Naive thymus-derived CD4-positive, alpha-beta T cell (primary cell): ENCODE measurements at regions not wholly inside any gene's neighbourhood (a gene's known extent, or its start where the extent isn't known, plus 50 kb on each side); places are given as distances from the start of the nearest gene placed in this dataset.
"Not testable (repeated sequence)": the region's sequence is repeated elsewhere in the genome, so short reads cannot be mapped to it uniquely, and the experiment has no call there.

Experiments
- ATAC-seq: fragments of 150-1000 bp; cut with Tn5 transposase; 2 replicates; pipeline ENCODE4 v1.10.0; 2021; ENCODE audit warnings: mild to moderate bottlenecking, moderate library complexity
- CTCF ChIA-PET: fragments of 350-600 bp; sonication (Branson Sonifier 250); formaldehyde crosslinking; loops from one replicate; lab custom pipeline; 2021; ENCODE audit warnings: antibody characterized with exemption; lab: Charles Lee
- POLR2A ChIA-PET: fragments of 350-600 bp; sonication (Branson Sonifier 250); formaldehyde crosslinking; loops from one replicate; lab custom pipeline; 2021; ENCODE audit warnings: antibody characterized with exemption, inconsistent platforms; lab: Charles Lee
- DNase-seq, 9 donors: peaks; one replicate each; pipeline versions ENCODE4 v3.0.0 to v3.0.0-alpha.2; 2020 to 2022; ENCODE audit warnings: mixed read lengths in 1 of 9
- H3K27ac ChIP-seq: one replicate; pipeline ENCODE4 v1.7.0; 2013; ENCODE audit warnings: mild to moderate bottlenecking, low read depth, low read length, moderate library complexity
- H3K27me3 ChIP-seq, 2 donors: one replicate each; pipeline ENCODE4 v1.7.0; 2013; ENCODE audit warnings: low read length in 2 of 2, mild to moderate bottlenecking in 2 of 2, moderate library complexity in 2 of 2; ENCODE audit not compliant: control insufficient read depth in 2 of 2, insufficient read depth in 2 of 2
- H3K36me3 ChIP-seq, 3 experiments: 1 replicate in 2 of 3; 2 replicates in 1 of 3; pipeline ENCODE4 v1.7.0; 2013; ENCODE audit warnings: low read length in 3 of 3, mild to moderate bottlenecking in 3 of 3, moderate library complexity in 1 of 3; ENCODE audit not compliant: insufficient read depth in 3 of 3, control insufficient read depth in 2 of 3
- H3K4me1 ChIP-seq, 2 donors: one replicate each; pipeline ENCODE4 v1.7.0; 2013; ENCODE audit warnings: low read length in 2 of 2, mild to moderate bottlenecking in 2 of 2, moderate library complexity in 1 of 2; ENCODE audit not compliant: control insufficient read depth in 2 of 2, insufficient read depth in 2 of 2
- H3K4me3 ChIP-seq: 2 replicates; pipeline ENCODE4 v1.7.0; 2013; ENCODE audit warnings: mild to moderate bottlenecking, low read length
- H3K9me3 ChIP-seq, 3 experiments: 1 replicate in 2 of 3; 2 replicates in 1 of 3; pipeline ENCODE4 v1.7.0; 2013; ENCODE audit warnings: low read length in 3 of 3; ENCODE audit not compliant: control insufficient read depth in 2 of 3
- H3K27ac Mint-ChIP-seq, 9 donors: one replicate each; pipeline ENCODE4 v1.8.0; 2020 to 2022; ENCODE audit warnings: mixed read lengths in 9 of 9, mild to moderate bottlenecking in 8 of 9, moderate library complexity in 5 of 9, inconsistent platforms in 2 of 9
- H3K27me3 Mint-ChIP-seq, 5 donors: one replicate each; pipeline ENCODE4 v1.8.0; 2021 to 2022; ENCODE audit warnings: mixed read lengths in 5 of 5, mild to moderate bottlenecking in 1 of 5
- H3K36me3 Mint-ChIP-seq, 5 donors: one replicate each; pipeline ENCODE4 v1.8.0; 2020 to 2022; ENCODE audit warnings: mixed read lengths in 5 of 5, mild to moderate bottlenecking in 3 of 5, inconsistent platforms in 1 of 5
- H3K4me1 Mint-ChIP-seq, 7 donors: one replicate each; pipeline ENCODE4 v1.8.0; 2020 to 2022; ENCODE audit warnings: mixed read lengths in 7 of 7, mild to moderate bottlenecking in 3 of 7, inconsistent platforms in 1 of 7
- H3K4me3 Mint-ChIP-seq, 10 donors: one replicate each; pipeline ENCODE4 v1.8.0; 2020 to 2022; ENCODE audit warnings: mild to moderate bottlenecking in 10 of 10, mixed read lengths in 10 of 10, moderate library complexity in 6 of 10, inconsistent platforms in 2 of 10
- H3K9me3 Mint-ChIP-seq, 11 donors: one replicate each; pipeline ENCODE4 v1.8.0; 2020 to 2022; ENCODE audit warnings: mixed read lengths in 11 of 11, mild to moderate bottlenecking in 4 of 11, inconsistent platforms in 1 of 11, moderate library complexity in 1 of 11
- intact Hi-C, 2 donors: fragments of 100-400 bp; cut with micrococcal nuclease; formaldehyde crosslinking; loops; one replicate each; pipeline ENCODE4 v1.15.1; 2023

DNA sequence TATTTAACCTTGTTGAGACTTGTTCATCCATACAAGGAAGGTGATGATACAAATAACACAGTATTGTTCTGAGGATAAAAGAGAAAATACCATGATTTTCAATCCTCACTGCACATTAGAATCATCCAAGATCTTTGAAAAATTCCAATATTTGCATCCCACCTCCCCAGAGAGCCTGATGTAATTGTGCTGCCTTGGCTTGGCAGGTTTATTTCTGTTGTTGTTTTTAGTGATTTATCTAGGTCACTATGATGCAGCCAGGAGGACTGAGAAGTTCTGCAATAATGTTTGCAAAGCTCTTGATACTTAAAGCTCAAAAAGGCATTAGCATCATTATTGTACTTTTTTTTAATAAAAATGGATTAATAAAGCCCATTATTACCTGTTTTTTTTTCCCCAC is 67.0 kb upstream of the NMUR2 start:
- ChIA-PET CTCF (no interaction called here), POLR2A (no interaction called here)
- Mint-ChIP-seq H3K27me3 (peaks cover 3 to 40% (median 12%) of the 10 kb centered on the region in 5 donors), H3K9me3 (peaks cover 0 to 1% (median 0%) of the 10 kb centered on the region in 11 donors), H3K4me1 (no peaks in the 10 kb centered on the region), H3K36me3 (no peaks in the 10 kb centered on the region), H3K4me3 (no peak overlapping the region), H3K27ac (no peak overlapping the region)
- no peak overlapping the region for H3K27ac ChIP-seq
- intact Hi-C loops: no loop called here
- no peaks in the 10 kb centered on the region for H3K36me3 ChIP-seq
- ATAC-seq (no peak), DNase-seq (no peak)
- no peak overlapping the region for H3K4me3 ChIP-seq
- H3K27me3 ChIP-seq: no peaks in the 10 kb centered on the region
- H3K9me3 ChIP-seq: no peaks in the 10 kb centered on the region
- no peaks in the 10 kb centered on the region for H3K4me1 ChIP-seq

DNA sequence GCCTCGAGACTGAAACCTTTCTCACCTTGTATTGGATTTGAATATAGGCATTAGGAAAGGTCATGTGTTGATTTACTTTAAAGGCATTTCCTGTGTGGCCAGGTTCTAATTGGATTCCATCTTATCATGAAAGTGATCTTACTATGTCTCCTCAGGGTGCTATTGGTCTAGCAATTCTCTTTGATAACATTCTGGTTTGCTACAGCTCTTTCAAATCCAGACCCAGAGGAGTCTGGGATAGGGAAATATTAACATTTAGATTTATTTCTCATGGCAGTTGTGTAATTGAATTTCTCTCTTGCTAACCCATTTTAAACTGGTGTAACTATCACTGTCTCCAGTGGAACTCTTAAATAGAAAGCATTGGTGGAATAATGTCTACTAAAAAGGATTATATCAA is 69.9 kb upstream of the NMUR2 start:
- H3K4me1 Mint-ChIP-seq: no peaks in the 10 kb centered on the region
- ATAC-seq (no peak), DNase-seq (no peak)
- Histone ChIP-seq H3K4me3 (no peak overlapping the region), H3K4me1 (no peaks in the 10 kb centered on the region), H3K9me3 (no peaks in the 10 kb centered on the region), H3K27ac (no peak overlapping the region), H3K27me3 (no peaks in the 10 kb centered on the region), H3K36me3 (no peaks in the 10 kb centered on the region)
- H3K9me3 Mint-ChIP-seq: peaks cover 0 to 3% (median 0%) of the 10 kb centered on the region in 11 donors
- H3K36me3 Mint-ChIP-seq: no peaks in the 10 kb centered on the region
- CTCF ChIA-PET: no interaction called here
- H3K27ac Mint-ChIP-seq: no peak overlapping the region
- no peak overlapping the region for H3K4me3 Mint-ChIP-seq
- POLR2A ChIA-PET: interaction anchor here (0.6 kb wide), 1 partner anchor 40 kb away, joined by 3 read pairs; no protein-coding TSS in a partner anchor
- intact Hi-C loops: no loop called here
- H3K27me3 Mint-ChIP-seq: peaks cover 3 to 35% (median 14%) of the 10 kb centered on the region in 5 donors

DNA sequence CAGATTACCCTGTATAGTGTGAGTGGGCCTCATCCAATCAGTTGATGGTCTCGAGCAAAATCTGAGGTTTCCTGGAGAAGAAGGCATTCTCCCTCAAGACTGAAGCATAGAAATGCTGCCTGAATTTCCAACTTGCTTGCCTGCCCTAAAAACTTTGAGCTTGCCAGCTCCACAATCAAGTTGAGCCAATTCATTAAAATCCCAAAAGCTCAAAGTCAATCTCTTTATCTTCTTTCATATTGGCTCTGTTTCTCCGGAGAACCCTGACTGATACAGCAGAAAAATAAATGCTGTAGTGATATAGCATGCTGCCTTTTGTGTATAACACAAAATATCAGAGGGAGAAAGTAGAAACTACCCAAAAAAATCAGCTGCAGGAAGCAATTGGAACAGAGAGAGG is 72.5 kb upstream of the NMUR2 start:
- no peak overlapping the region for H3K27ac Mint-ChIP-seq
- H3K27me3 ChIP-seq: no peaks in the 10 kb centered on the region
- H3K4me1 ChIP-seq: no peaks in the 10 kb centered on the region
- H3K36me3 Mint-ChIP-seq: peaks cover 0 to 4% (median 0%) of the 10 kb centered on the region in 5 donors
- no peak overlapping the region for H3K27ac ChIP-seq
- ATAC-seq (no peak), DNase-seq (no peak)
- no peak overlapping the region for H3K4me3 ChIP-seq
- H3K27me3 Mint-ChIP-seq: peaks cover 3 to 36% (median 10%) of the 10 kb centered on the region in 5 donors
- H3K4me1 Mint-ChIP-seq: no peaks in the 10 kb centered on the region
- peaks cover 0 to 12% (median 6%) of the 10 kb centered on the region in 11 donors for H3K9me3 Mint-ChIP-seq
- POLR2A ChIA-PET: no interaction called here
- CTCF ChIA-PET: no interaction called here
- H3K9me3 ChIP-seq: no peaks in the 10 kb centered on the region
- intact Hi-C loops: no loop called here
- H3K36me3 ChIP-seq: no peaks in the 10 kb centered on the region
- no peak overlapping the region for H3K4me3 Mint-ChIP-seq

DNA sequence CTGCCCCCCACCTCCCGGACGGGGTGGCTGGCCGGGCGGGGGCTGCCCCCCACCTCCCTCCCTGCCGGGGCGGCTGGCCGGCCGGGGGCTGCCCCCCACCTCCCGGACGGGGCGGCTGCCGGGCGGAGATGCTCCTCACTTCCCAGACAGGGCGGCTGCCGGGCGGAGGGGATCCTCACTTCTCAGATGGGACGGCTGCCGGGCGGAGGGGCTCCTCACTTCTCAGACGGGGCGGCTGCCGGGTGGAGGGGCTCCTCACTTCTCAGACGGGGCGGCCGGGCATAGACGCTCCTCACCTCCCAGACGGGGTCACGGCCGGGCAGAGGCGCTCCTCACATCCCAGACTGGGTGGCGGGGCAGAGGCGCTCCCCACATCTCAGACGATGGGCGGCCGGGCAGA is 74.8 kb upstream of the NMUR2 start:
- Mint-ChIP-seq H3K27me3 (peaks cover 3 to 34% (median 12%) of the 10 kb centered on the region in 5 donors), H3K9me3 (peaks cover 0 to 16% (median 6%) of the 10 kb centered on the region in 11 donors)
- H3K36me3 Mint-ChIP-seq, H3K27ac Mint-ChIP-seq, H3K4me1 Mint-ChIP-seq, H3K4me3 ChIP-seq, DNase-seq, POLR2A ChIA-PET, H3K27ac ChIP-seq, CTCF ChIA-PET, H3K4me1 ChIP-seq, H3K36me3 ChIP-seq, H3K4me3 Mint-ChIP-seq, ATAC-seq, H3K27me3 ChIP-seq, intact Hi-C loops, H3K9me3 ChIP-seq: not testable (repeated sequence)

DNA sequence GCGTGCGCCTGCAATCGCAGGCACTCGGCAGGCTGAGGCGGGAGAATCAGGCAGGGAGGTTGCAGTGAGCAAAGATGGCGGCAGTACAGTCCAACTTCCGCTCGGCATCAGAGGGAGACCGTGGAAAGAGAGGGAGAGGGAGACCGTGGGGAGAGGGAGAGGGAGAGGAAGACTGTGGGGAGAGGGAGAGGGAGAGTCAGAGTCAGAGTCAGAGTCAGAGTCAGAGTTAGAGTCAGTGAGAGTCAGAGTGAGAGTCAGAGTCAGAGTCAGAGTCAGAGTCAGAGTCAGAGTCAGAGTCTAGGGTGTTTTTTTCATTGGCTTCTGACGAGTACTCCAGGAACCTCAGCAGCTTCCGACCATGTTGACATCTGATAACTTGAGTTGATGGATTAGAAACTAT is 75.6 kb upstream of the NMUR2 start:
- H3K4me1 ChIP-seq, CTCF ChIA-PET, H3K36me3 ChIP-seq, POLR2A ChIA-PET, H3K27ac Mint-ChIP-seq, ATAC-seq, H3K4me1 Mint-ChIP-seq, H3K27ac ChIP-seq, DNase-seq, intact Hi-C loops, H3K9me3 ChIP-seq, H3K27me3 ChIP-seq, H3K36me3 Mint-ChIP-seq, H3K4me3 ChIP-seq, H3K4me3 Mint-ChIP-seq: not testable (repeated sequence)
- H3K9me3 Mint-ChIP-seq: peaks cover 0 to 16% (median 6%) of the 10 kb centered on the region in 11 donors
- H3K27me3 Mint-ChIP-seq: peaks cover 0 to 26% (median 12%) of the 10 kb centered on the region in 5 donors

DNA sequence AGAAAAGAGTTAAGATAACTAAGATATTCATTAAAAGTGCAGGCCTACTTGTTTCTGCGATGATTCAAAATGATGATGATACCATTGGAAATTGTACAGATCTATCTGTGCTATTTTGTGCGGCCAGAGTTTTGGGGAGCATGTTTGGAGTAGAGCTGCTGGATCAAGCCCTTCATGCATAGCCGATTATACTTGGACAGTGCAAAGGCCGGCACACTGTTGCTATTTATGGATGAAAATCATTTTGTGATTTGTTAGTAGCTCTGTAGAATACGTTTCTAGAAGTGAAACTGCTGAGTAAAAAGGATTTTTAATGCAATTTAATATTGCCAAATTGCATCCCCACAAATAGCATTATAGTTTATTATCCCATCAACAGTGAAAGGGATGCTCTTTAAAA is 82.1 kb upstream of the NMUR2 start:
- Mint-ChIP-seq H3K36me3 (no peaks in the 10 kb centered on the region), H3K4me3 (no peak overlapping the region), H3K27me3 (peaks cover 0 to 7% (median 5%) of the 10 kb centered on the region in 5 donors), H3K4me1 (peaks cover 0 to 2% (median 0%) of the 10 kb centered on the region in 7 donors), H3K27ac (no peak overlapping the region), H3K9me3 (peaks cover 0 to 5% (median 0%) of the 10 kb centered on the region in 11 donors)
- POLR2A ChIA-PET: no interaction called here
- H3K27me3 ChIP-seq: no peaks in the 10 kb centered on the region
- DNase-seq (no peak), ATAC-seq (no peak)
- no peak overlapping the region for H3K27ac ChIP-seq
- intact Hi-C loops: no loop called here
- no peaks in the 10 kb centered on the region for H3K9me3 ChIP-seq
- no peak overlapping the region for H3K4me3 ChIP-seq
- no peaks in the 10 kb centered on the region for H3K4me1 ChIP-seq
- CTCF ChIA-PET: no interaction called here
- H3K36me3 ChIP-seq: no peaks in the 10 kb centered on the region

DNA sequence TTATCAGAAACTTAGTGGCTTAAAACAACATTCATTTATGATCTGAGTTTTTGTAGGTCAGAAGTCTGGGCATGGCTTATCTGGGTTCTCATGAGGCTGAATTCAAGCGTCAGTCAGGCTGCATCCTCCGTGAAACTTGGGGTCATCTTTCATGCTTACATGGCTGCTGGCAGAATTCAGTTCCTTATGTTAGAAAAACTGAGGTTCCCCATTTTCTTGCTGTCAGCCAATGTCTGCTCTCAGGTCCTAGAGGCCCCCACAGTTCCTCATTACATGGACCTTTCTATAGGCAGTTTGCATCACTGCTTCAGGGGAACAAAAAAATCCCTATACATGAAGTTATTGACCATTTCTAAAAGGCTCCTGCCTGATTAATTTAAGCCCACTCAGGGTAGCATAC is 83.8 kb upstream of the NMUR2 start:
- H3K4me1 Mint-ChIP-seq: peaks cover 0 to 2% (median 0%) of the 10 kb centered on the region in 7 donors
- ChIA-PET POLR2A (no interaction called here), CTCF (no interaction called here)
- H3K4me1 ChIP-seq: no peaks in the 10 kb centered on the region
- H3K9me3 ChIP-seq: no peaks in the 10 kb centered on the region
- H3K27me3 ChIP-seq: no peaks in the 10 kb centered on the region
- H3K27ac Mint-ChIP-seq: no peak overlapping the region
- H3K27ac ChIP-seq: no peak overlapping the region
- DNase-seq (no peak), ATAC-seq (no peak)
- no peak overlapping the region for H3K4me3 Mint-ChIP-seq
- no peaks in the 10 kb centered on the region for H3K36me3 Mint-ChIP-seq
- peaks cover 0 to 5% (median 0%) of the 10 kb centered on the region in 11 donors for H3K9me3 Mint-ChIP-seq
- H3K36me3 ChIP-seq: no peaks in the 10 kb centered on the region
- H3K4me3 ChIP-seq: no peak overlapping the region
- intact Hi-C loops: no loop called here
- H3K27me3 Mint-ChIP-seq: peaks cover 0 to 6% (median 0%) of the 10 kb centered on the region in 5 donors
